Activated CD4-positive, alpha-beta T cell treated with anti-CD3 and anti-CD28 coated beads, Interleukin-2, amount 50 U/mL, for 16 hours (primary cell): ENCODE measurements at regions not wholly inside any gene's neighbourhood (a gene's known extent, or its start where the extent isn't known, plus 50 kb on each side); places are given as distances from the start of the nearest gene placed in this dataset.

ENCODE experiments used
- DNase-seq: peaks from one replicate; pipeline ENCODE4 v3.0.0-alpha.2; 2020

GRCh38 chr6:23045280-23045679 is 475.9 kb downstream of the HDGFL1 start:
- no peak for DNase-seq

- DNase-seq: no peak
These were observed 486.2 kb downstream of the HDGFL1 start for GRCh38 chr6:23055523-23055922.

- no peak for DNase-seq
These were observed 504.5 kb downstream of the HDGFL1 start for GRCh38 chr6:23073821-23074220.

GRCh38 chr6:23077772-23078171 is 508.4 kb downstream of the HDGFL1 start:
- no peak for DNase-seq

- no peak for DNase-seq
These were observed 512.3 kb downstream of the HDGFL1 start for GRCh38 chr6:23081701-23082100.

GRCh38 chr6:23086100-23086499 is 516.7 kb downstream of the HDGFL1 start:
- DNase-seq: no peak

- no peak for DNase-seq
These were observed 518.1 kb downstream of the HDGFL1 start for GRCh38 chr6:23087471-23087870.

- no peak for DNase-seq
These were observed 519.4 kb downstream of the HDGFL1 start for GRCh38 chr6:23088761-23089160.

GRCh38 chr6:23089981-23090380 is 520.6 kb downstream of the HDGFL1 start:
- DNase-seq: no peak

GRCh38 chr6:23091795-23092194 is 522.4 kb downstream of the HDGFL1 start:
- DNase-seq: no peak

- no peak for DNase-seq
These were observed 527.5 kb downstream of the HDGFL1 start for GRCh38 chr6:23096876-23097275.

- DNase-seq: no peak
These were observed 528.2 kb downstream of the HDGFL1 start for GRCh38 chr6:23097566-23097965.

GRCh38 chr6:23106951-23107350 is 537.6 kb downstream of the HDGFL1 start:
- no peak for DNase-seq

- DNase-seq: no peak
These were observed 542.6 kb downstream of the HDGFL1 start for GRCh38 chr6:23111984-23112383.

GRCh38 chr6:23114812-23115504 is 545.6 kb downstream of the HDGFL1 start:
- no peak for DNase-seq

GRCh38 chr6:23137611-23138010 is 568.2 kb downstream of the HDGFL1 start:
- no peak for DNase-seq

GRCh38 chr6:23140871-23141270 is 571.5 kb downstream of the HDGFL1 start:
- DNase-seq: no peak

GRCh38 chr6:23145781-23146180 is 576.4 kb downstream of the HDGFL1 start:
- DNase-seq: no peak

GRCh38 chr6:23154159-23154558 is 584.8 kb downstream of the HDGFL1 start:
- DNase-seq: no peak

GRCh38 chr6:23170049-23170448 is 600.7 kb downstream of the HDGFL1 start:
- no peak for DNase-seq

GRCh38 chr6:23173234-23173633 is 603.9 kb downstream of the HDGFL1 start:
- no peak for DNase-seq

- DNase-seq: no peak
These were observed 605.5 kb downstream of the HDGFL1 start for GRCh38 chr6:23174781-23175361.

GRCh38 chr6:23175391-23175790 is 606.0 kb downstream of the HDGFL1 start:
- DNase-seq: no peak

GRCh38 chr6:23176471-23176870 is 607.1 kb downstream of the HDGFL1 start:
- no peak for DNase-seq

- DNase-seq: no peak
These were observed 607.5 kb downstream of the HDGFL1 start for GRCh38 chr6:23176883-23177282.
